NCI-H526 treated with DMSO at 0.1 percent for 48 hours (cell line): ENCODE measurements at regions not wholly inside any gene's neighbourhood (a gene's known extent, or its start where the extent isn't known, plus 50 kb on each side); places are given as distances from the start of the nearest gene placed in this dataset.
A peak's percentile ranks its signal among the peaks of the same experiment; 100 is the strongest.
"Not testable (repeated sequence)": the region's sequence is repeated elsewhere in the genome, so short reads cannot be mapped to it uniquely, and the experiment has no call there.

Experiments used
- DNase-seq: peaks from one replicate; lab custom pipeline; 2025; lab: John Stamatoyannopoulos, UW

DNA sequence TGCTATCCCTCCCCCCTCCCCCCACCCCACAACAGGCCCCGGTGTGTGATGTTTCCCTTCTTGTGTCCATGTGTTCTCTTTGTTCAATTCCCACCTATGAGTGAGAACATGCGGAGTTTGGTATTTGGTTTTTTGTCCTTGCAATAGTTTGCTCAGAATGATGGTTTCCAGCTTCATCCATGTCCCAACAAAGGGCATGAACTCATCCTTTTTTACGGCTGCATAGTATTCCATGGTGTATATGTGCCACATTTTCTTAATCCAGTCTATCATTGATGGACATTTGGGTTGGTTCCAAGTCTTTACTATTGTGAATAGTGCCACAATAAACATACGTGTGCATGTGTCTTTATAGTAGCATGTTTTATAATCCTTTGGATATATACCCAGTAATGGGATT lies 98.3 kb upstream of the DPH5 start:
- DNase-seq, result not testable (repeated sequence)

DNA sequence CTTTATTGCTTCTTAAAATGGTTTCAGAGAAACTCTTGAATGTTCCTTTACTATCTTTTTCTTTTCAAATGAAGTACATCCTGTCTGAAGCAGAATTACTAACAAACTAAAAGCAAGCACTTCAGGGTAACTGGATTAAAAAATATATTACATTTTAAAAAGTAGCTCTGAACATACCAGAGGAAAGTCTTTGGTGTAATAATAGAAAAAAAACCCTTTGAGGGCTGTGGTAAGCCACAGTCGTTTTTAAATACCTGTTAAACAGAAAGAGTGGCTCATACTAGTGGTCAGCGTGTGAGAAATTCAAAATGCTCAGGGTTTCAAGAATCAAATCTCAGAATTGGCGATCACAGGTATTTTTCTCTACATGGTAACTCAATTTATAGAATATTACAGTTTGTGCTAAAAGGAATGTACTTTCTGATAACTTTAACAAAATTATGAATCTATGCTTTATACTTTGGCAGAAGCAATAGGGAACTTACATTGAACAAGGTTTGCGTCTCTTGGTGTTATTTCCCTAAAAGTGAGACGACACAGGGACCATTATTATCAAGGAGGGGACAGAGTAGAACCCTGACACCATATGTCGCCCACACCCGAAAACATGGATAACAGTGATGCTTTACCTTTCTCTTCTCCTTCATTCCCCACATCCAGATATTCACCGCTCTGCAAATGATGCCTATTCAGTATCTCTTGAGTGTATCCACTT lies 97.0 kb upstream of the DPH5 start:
- DNase-seq, result no peak

DNA sequence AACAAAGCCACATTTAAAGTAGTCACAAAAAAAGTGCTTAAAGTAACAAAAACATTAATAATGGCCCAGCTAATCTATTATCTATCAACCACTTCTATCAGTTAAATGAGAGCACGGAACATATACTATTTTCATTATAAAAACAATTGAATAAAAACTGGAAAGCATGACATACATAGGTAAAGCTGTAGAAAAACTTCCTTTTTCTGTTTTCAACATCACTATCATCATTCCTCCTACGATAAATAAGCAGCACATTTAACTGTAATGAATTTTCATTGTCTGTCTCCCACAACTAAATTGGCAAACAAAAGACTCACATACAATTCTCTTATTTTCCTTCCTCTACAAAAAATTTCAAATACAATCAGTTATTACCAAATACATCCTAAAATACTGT lies 96.4 kb upstream of the DPH5 start:
- no peak for DNase-seq

DNA sequence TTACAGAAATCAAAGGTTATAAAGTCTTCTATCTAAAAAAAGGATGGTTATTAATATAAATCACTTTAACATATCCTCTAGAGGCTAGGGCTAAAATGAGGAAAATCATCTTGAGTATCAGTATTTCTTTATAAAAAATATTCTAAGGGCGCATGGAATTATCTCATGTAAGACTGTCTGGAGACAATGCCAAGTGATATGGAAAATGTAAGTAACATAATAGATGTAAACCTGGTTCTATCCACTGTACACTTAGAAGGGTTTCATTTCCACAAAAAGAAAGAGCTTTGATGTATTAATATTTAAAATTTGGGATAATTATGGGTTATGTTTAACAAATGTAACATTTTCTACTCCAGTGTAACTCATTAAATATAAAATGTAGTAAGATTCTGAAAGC lies 95.9 kb upstream of the DPH5 start:
- DNase-seq, result no peak

DNA sequence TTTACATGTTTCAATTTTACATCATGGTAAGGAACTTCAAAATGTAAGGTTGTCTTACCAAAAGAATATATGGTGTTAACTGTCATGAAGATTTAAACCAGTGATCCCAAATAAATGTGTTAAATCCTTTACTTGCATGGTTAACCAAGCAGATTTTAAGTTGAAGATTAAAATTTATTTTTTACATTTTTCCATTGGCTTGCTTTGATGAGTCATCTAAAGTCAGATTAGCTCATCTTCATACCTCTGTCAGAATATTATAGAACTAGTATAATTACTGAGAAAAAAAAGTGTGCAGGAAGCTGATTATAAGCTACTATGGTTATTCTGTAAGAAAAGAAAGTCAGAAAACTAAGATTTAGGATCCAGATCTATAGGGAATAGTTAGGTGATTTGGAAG lies 95.3 kb upstream of the DPH5 start:
- no peak for DNase-seq

DNA sequence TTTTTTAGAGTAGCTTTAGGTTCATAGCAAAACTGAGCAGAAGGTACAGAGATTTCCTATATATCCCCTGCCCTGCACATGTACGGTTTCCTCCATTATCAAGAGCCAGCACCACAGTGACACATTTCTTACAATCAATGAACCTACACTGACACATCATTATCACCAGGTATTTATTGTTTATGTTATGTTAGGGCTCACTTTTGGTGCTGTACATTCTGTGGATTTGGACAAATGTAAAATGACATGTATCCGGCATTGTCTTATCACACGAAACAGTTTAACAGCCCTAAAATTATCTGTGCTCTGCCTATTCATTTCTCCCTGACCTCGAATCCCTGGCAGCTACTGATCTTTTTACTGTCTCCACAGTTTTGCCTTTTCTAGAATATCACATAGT lies 93.7 kb upstream of the DPH5 start:
- DNase-seq, result no peak

DNA sequence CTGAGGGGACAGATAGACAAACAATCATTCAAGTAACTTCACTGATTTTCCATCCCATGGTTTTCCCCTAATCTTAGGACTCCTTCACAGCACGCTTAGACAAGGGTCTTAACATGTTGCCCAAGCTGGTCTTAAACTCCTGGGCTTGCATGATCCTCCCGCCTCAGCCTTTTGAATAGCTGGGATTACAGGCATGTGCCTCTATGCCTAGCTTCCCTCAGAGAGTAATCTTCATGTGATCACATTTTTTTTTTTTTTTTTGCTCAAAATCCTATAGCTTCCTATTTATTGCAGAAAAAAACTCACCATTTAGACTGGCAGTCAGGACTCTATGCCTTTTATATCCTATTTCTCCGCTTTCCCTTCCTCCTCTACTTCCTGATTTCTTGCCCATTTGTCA lies 90.4 kb upstream of the DPH5 start:
- DNase-seq, result no peak

DNA sequence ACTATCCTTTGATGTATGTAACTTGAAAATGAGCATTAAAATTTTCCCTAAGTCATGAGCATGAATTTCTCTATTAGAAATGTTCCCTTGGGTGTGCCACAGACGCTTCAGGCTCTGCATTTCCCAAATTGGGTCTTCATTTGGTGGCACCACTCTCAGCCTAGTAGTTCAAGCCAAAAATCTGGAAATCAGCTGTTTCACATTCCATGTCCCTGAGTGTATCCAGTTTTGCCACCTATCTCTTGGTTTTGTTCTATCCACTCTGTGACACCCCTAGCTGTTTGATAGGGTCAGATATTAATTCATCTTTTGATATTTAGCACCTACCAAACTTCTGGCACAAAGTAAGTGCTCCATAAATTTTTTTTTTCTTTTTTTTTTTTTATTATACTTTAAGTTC lies 89.5 kb upstream of the DPH5 start:
- no peak for DNase-seq

DNA sequence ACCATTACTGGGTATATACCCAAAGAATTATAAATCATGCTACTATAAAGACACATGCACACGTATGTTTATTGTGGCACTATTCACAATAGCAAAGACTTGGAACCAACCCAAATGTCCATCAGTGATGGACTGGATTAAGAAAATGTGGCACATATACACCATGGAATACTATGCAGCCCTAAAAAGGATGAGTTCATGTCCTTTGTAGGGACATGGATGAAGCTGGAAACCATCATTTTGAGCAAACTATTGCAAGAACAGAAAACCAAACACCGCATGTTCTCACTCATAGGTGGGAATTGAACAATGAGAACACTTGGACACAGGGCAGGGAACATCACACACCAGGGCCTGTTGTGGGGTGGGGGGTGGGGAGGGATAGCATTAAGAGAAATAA lies 88.5 kb upstream of the DPH5 start:
- not testable (repeated sequence) for DNase-seq

DNA sequence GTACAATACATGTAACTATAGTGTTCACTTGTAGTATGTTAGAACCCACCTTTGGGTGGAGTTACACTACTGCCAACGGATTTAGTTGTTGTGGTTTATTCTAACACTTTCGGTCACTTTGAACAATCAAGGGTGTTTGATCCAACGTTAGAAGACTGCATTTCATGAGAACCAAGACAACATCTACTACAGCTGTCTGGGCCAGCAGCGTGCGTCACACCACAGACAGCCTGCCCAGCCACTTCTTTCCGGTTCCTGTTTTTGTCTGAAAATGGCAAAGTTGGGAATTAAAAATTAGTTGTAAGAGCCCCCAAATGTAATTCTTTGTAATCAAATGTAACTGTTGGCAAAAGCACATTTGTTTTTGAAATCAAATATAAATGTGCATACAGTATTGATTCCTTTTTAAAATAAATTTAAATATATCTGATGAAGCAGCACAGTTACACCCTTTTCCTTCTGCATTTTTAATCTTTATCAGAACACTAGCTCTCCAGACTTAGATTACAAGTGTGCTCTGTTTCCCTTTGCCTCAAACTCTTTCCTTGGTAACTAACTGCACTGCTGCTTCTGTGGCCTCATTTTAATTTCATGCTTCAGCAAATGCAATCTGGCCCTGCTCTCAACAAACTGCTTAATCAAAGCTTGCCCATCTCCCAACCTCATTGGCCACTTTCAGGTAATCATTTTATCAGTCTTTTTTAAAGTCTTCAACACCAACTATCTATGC lies 86.6 kb upstream of the DPH5 start:
- no peak for DNase-seq

DNA sequence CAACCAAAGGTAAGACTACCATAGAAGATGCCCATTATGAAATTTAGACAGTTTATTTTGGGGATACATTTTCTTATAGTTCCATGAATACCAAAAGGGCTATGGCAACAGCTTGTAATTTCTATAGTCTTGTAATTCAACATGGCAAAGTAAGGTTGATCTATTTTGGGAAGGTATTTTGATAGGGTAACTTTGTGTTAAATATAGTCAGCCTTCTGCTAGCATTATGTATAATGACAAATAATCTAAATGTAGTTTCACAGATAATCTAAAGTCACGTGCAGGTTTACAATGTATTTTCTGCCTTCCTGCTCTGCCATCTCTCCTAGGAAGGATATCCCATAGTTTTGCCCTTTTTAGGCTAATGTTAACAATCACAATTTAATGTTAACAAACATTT lies 85.9 kb upstream of the DPH5 start:
- no peak for DNase-seq

DNA sequence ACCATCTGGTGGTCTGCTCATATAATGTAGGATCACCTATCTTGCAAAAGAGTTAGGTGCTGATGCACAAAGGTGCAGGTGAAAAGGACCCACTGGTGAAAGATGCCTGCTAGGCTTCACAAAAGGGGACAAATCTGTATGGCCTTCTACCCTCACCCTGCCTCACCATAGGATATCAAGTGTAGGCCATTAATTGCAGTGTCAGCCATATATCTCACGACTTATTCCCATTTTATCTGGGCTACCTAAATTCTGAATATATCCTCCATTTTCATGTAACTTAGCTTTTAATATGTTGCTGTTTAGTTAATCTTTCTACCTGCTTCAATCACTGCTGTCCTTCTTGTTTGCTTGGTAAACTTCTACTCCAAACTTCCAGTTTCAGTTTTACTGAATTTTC lies 84.2 kb upstream of the DPH5 start:
- no peak for DNase-seq

DNA sequence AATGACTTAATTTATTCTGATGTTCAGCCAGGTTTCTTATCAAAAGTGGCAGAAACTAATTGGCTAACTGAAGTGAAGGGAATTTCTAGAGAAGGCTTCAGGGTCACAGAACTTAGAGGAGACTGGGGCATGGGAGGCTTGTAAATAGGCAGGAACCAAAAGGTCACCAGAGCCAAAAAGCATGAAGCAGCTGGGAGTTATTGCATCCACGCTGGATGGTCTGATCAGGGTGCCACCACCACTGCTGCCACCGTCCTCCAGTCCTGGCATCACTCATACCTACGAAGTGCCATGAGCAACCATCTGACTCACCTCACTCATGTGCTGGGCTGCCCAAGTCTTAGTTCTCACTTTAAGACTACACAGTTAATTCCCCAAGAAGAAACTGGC lies 82.5 kb upstream of the DPH5 start:
- no peak for DNase-seq

DNA sequence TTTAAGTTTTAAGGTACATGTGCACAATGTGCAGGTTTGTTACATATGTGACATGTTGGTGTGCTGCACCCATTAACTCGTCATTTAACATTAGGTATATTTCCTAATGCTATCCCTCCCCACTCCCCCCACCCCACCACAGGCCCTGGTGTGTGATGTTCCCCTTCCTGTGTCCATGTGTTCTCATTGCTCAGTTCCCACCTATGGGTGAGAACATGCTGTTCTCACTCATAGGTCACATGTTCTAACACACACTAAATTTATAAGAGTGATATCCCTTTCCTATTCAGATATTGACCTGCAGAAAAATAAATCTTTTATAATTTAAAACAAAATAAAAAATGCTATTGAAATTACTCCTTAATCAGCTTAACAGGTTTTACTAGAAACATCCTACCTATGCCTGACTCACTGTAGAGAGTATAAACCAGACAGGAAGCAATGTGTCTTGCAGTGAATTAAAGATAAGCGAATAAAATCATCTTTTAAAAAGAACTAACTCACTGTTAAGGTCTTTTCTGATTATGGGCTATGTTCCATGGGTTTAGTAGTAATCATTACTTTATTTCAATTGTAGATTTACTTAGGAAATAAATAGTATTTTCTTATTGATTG lies 82.0 kb upstream of the DPH5 start:
- no peak for DNase-seq

DNA sequence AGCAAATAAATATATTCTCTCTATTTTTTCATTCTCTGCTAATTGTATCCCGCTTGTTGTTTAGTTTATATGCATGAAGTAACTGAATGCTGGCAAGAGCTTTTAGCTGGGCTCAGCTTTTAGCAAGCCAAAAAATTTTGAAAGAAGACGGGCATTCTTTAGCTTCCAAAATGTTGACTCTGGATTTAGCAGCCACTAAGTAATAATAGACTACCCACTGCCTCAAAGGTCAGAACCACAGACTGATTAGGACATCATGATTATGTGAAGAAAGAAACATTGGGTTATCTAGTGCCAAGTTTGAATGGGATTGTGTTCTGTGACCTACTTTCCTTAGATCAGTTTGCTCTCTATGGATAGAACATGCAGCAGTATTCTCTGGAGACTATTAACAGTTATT lies 80.3 kb upstream of the DPH5 start:
- DNase-seq, result no peak

DNA sequence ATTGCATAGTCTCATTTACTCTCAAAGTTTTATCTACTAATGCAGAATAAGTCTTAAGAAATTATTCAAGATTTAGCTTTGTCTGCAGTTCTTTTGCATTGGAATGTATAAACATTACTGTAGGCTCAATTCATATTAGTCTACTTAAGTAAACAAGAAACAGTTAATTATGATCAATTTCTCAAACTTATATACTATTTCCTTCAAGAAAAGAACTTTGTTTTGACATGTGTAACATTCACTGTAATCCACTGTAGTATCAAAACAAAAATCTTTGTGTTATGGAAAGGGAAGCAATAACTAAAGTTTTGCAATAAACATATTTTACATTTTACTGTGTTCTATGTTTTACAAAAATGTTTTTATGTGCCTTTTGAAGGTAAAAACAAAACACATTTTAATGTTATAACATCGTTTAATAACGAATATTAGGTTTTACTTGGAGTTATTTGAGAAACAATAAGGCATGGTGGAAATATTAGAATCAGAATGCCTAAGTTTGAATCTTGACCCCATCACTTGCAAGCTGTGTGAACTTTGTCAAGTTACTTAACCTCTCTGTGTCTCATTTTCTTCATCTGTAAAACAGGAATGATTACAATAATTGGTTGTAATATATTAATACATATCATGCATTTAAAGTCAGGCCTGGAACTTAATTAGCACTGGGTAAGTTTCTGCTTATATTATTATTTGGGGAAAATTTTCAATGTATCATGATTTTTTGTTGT lies 77.0 kb upstream of the DPH5 start:
- DNase-seq, result no peak

DNA sequence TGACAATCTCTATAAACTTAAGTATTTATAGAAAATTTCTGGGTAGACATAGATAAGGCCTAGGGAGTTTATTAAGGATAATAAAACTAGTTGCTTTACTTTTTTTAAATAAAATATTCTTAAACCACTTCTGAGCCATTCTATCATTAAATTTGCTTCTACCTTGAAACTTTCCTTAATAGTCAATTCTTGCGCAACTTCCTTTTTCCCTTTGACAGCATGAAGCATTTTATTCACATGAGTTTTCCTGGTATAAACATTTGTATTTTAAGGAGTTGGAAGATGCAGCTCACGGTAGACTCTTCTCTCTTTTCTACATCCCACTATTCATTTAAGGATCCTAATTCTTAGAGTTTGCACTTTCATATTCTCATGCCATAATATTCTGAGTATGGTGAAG lies 75.8 kb upstream of the DPH5 start:
- DNase-seq, result no peak

DNA sequence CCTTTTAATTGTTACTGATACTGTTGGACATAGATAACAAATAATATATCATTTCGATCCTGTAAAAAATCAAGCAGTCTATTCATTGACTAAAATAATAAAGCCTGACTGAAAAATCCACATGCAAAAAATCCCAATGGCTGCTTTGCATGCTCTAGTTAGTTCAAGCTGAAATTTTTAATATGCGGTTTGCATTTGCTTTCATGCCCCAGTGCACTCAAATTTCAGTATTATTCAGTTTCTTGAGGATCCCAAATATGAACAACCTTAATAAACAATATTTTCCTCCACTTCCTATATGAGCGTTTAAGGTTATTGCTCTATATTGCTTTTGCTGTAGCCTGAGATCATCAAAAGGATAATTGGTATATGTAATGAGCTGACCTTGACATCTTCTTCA lies 75.1 kb upstream of the DPH5 start:
- peak; percentile 80 for DNase-seq

DNA sequence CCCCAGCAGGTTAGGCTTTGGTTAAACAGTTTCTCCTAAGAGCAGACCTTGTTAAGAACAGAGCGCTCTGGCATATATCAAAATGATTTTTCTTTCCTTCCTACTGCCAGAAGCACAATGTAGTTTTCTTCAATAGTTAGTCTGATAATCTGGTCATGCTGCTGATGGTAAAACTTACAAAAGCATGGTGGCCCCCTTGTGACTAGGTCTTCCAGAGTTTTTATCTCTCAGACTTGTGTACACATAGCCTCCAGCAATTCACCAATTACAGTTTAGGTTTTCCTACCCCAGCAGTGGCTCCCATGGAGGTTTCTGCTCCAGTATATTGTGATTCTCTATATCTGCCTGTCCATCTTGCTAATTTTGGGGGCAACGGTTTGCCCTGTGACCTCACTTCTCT lies 73.3 kb upstream of the DPH5 start:
- DNase-seq, result no peak

DNA sequence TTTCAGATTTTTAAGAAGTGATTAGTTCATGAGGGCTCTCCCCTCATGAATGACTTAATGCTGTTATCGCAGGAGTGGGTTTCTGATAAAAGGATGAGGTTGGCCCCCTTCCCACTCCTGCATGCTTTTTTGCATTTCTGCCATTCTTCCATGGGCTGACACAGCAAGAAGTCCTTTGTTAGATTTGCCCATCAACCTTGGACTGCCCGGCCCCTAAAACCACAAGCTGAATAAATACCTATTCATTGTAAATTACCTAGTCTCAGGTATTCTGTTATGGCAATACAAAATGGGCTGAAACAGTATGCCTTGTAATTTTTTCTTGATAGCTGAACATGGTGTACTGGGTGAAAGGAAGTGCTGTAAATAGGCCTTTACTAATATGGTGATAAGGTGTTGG lies 72.7 kb upstream of the DPH5 start:
- no peak for DNase-seq

DNA sequence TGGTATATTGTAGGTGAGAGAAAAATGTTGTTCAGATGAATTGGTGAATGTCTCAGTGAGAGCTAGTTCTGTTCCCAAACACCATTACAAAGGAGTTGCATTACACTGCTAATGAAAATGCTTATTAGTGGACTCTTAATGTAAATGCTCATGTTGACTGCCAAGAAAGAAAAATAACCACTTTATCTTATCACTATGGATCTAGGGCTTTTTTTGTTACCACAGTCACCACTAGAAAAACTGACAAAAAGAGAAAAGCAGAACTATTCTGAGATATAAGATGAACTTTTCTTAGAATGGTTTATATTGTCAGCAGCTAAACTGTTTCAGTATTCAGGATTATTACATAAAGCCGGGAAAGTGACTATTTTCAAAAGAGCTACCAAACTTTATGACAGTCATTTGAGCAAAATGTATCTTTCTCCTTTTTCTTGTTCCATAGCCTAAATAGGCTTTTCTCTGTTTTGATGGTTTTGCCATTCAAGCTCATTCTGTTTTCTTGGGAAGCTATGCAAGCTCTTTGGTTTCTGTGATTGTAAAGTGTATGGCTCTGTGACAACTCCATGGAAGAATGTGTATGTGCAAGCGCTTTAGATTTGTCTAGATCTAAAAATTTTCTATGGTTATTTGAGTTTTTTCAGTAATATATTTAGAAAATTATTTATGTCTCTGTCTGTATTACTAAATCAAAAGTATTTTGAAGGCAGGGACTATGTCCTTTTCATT lies 64.2 kb upstream of the DPH5 start:
- no peak for DNase-seq

DNA sequence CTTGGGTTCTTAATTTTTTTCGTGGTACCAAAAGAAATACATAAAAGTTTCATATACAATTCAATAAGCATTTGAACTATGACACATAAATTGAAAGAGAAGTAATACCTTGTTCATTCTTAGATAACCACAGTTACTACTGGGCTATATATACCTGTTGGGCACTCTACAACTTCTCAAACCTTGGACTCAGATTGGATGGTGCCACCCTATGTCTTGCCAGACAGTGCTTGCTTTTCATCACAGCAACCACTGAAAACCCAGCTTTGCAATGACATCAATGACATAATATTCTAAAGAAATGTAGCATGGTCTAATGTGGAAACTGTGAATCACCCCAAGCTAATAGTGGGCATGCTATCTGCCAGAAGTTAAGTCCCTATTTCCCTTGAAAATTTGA lies 62.8 kb upstream of the DPH5 start:
- no peak for DNase-seq
